Loucy (cell line): ENCODE measurements at regions not wholly inside any gene's neighbourhood (a gene's known extent, or its start where the extent isn't known, plus 50 kb on each side); places are given as distances from the start of the nearest gene placed in this dataset.

Source experiments
- EZH2phosphoT487 ChIP-seq: fragments of 200-600 bp; IDR thresholded peaks from 2 replicates; pipeline ENCODE4 v1.6.1; 2018; ENCODE audit warnings: antibody characterized with exemption, mild to moderate bottlenecking, moderate library complexity, borderline replicate concordance
- TF ChIP-seq, protein P1 (sequence below): fragments of 200-600 bp; sonication (generic); conservative IDR thresholded peaks from 2 replicates; pipeline ENCODE4 v1.5.1; 2014; ENCODE audit warnings: mild to moderate bottlenecking, antibody characterized with exemption, low read length

DNA sequence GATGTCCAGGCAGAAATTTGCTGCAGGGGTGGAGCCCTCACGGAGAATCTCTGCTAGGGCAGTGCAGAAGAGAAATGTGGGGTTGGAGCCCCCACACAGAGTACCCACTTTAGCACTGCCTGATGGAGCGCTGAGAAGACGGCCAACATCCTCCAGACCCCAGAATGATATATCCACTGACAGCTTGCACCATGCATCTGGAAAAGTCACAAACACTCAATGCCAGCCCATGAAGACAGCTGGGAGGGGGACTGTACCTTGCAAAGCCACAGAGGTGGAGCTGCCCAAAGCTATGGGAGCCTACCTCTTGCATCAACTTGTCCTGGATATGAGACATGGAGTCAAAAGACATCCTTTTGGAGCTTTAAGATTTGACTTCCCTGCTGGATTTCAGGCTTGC lies 426.3 kb upstream of the FAM174A start:
- TF ChIP-seq, protein P1, sequence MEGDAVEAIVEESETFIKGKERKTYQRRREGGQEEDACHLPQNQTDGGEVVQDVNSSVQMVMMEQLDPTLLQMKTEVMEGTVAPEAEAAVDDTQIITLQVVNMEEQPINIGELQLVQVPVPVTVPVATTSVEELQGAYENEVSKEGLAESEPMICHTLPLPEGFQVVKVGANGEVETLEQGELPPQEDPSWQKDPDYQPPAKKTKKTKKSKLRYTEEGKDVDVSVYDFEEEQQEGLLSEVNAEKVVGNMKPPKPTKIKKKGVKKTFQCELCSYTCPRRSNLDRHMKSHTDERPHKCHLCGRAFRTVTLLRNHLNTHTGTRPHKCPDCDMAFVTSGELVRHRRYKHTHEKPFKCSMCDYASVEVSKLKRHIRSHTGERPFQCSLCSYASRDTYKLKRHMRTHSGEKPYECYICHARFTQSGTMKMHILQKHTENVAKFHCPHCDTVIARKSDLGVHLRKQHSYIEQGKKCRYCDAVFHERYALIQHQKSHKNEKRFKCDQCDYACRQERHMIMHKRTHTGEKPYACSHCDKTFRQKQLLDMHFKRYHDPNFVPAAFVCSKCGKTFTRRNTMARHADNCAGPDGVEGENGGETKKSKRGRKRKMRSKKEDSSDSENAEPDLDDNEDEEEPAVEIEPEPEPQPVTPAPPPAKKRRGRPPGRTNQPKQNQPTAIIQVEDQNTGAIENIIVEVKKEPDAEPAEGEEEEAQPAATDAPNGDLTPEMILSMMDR, result no peak
- no peak for TF ChIP-seq EZH2phosphoT487
